ENCODE measurements at regions not wholly inside any gene's neighbourhood (a gene's known extent, or its start where the extent isn't known, plus 50 kb on each side); places are given as distances from the start of the nearest gene placed in this dataset.

DNA sequence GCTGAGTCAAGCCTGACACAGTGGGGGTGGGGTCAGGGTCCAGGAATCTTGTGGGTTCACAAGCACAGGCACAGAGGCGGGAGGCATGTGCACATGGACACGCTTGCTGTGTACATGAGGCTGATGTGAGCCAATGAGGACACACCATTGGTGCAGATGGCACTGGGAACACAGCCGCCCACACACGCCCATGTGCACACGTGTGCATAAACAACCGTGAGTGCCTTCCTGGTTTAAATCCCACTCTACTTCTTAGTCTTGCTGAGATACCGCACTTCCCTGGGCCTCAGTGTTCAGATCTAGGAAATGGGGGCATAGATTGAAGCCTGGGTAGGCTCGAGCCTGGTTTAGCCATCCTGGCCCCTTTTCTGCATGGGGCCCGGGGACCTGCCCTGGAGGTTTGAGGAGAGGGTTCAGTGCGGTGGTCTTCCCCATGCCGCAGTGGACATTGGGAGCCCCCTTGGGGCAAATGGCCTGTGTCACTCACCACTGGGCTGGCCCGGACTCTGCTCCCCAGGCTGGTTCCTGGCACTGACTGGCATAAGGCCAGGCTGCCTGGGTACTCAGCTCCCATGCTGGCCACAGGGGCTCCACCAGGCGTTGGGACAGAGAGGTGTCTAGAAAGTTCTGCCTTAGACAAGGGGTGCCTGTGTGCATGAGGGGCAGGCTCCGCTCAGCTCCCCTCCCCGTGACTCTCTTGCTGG is 60.2 kb downstream of the CEBPB start:
- no peak for DNase-seq
- H3K4me2 ChIP-seq (ENCODE audit: insufficient read depth, low read length) = no peak overlapping the region
- H2AFZ ChIP-seq (ENCODE audit: low read depth, low read length) = no peak overlapping the region
- no peaks in the 10 kb centered on the region for H3K9me3 ChIP-seq (ENCODE audit: insufficient read depth, low read length, severe bottlenecking)
- no peaks in the 10 kb centered on the region for H4K20me1 ChIP-seq (ENCODE audit: insufficient read depth, low read length)
- no peak overlapping the region for H3K9ac ChIP-seq (ENCODE audit: low read depth, low read length)
- no peaks in the 10 kb centered on the region for H3K4me1 ChIP-seq (ENCODE audit: insufficient read depth, low read length)
- no peaks in the 10 kb centered on the region for H3K79me2 ChIP-seq (ENCODE audit: insufficient read depth, low read length)
- no peaks in the 10 kb centered on the region for H3K27me3 ChIP-seq (ENCODE audit: insufficient read depth, low read length, poor library complexity)
- no peaks in the 10 kb centered on the region for H3K36me3 ChIP-seq (ENCODE audit: insufficient read depth, low read length)
- no peak for TF ChIP-seq EZH2 (IDR thresholded peaks at IDR 0.05; ENCODE audit: borderline replicate concordance, low read depth, low read length, severe bottlenecking)
- TF ChIP-seq, protein P1, sequence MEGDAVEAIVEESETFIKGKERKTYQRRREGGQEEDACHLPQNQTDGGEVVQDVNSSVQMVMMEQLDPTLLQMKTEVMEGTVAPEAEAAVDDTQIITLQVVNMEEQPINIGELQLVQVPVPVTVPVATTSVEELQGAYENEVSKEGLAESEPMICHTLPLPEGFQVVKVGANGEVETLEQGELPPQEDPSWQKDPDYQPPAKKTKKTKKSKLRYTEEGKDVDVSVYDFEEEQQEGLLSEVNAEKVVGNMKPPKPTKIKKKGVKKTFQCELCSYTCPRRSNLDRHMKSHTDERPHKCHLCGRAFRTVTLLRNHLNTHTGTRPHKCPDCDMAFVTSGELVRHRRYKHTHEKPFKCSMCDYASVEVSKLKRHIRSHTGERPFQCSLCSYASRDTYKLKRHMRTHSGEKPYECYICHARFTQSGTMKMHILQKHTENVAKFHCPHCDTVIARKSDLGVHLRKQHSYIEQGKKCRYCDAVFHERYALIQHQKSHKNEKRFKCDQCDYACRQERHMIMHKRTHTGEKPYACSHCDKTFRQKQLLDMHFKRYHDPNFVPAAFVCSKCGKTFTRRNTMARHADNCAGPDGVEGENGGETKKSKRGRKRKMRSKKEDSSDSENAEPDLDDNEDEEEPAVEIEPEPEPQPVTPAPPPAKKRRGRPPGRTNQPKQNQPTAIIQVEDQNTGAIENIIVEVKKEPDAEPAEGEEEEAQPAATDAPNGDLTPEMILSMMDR (IDR thresholded peaks at IDR 0.05; ENCODE audit: borderline replicate concordance, extremely low read depth, low read length, poor library complexity, severe bottlenecking) = no peak
- ATAC-seq (ENCODE audit: insufficient read depth, low read depth) = no peak
- H3K27ac ChIP-seq (ENCODE audit: low read length) = no peak overlapping the region
- H3K4me3 ChIP-seq (ENCODE audit: low read depth in 1 of 2, low read length in 2 of 2) = no peak overlapping the region

DNA sequence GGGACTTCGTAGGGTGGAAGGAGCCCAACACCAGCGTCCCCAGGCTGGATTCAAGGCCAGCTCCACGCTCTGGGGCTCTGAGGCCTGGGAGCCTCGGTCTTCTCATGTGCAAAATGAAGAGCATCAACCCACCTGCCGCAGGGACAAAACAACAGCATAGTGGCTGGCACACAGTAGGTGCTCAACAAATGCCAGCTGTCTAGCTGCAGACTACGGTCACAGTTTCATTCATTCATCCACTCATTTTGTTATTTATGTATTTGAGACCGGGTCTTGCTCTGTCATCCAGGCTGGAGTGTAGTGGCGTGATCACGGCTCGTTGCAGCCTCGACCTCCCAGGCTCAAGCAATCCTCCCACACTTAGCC is 60.7 kb downstream of the CEBPB start:
- H3K27me3 ChIP-seq (ENCODE audit: insufficient read depth, low read length, poor library complexity) = no peaks in the 10 kb centered on the region
- no peak overlapping the region for H2AFZ ChIP-seq (ENCODE audit: low read depth, low read length)
- no peaks in the 10 kb centered on the region for H3K9me3 ChIP-seq (ENCODE audit: insufficient read depth, low read length, severe bottlenecking)
- DNase-seq (no peak), ATAC-seq (ENCODE audit: insufficient read depth, low read depth) (no peak)
- no peak for TF ChIP-seq EZH2 (IDR thresholded peaks at IDR 0.05; ENCODE audit: borderline replicate concordance, low read depth, low read length, severe bottlenecking)
- TF ChIP-seq, protein P1 (IDR thresholded peaks at IDR 0.05; ENCODE audit: borderline replicate concordance, extremely low read depth, low read length, poor library complexity, severe bottlenecking) = no peak
- no peak overlapping the region for H3K9ac ChIP-seq (ENCODE audit: low read depth, low read length)
- no peaks in the 10 kb centered on the region for H3K79me2 ChIP-seq (ENCODE audit: insufficient read depth, low read length)
- no peaks in the 10 kb centered on the region for H3K4me1 ChIP-seq (ENCODE audit: insufficient read depth, low read length)
- H3K36me3 ChIP-seq (ENCODE audit: insufficient read depth, low read length) = no peaks in the 10 kb centered on the region
- H3K4me3 ChIP-seq (ENCODE audit: low read depth in 1 of 2, low read length in 2 of 2) = no peak overlapping the region
- no peaks in the 10 kb centered on the region for H4K20me1 ChIP-seq (ENCODE audit: insufficient read depth, low read length)
- no peak overlapping the region for H3K27ac ChIP-seq (ENCODE audit: low read length)
- H3K4me2 ChIP-seq (ENCODE audit: insufficient read depth, low read length) = no peak overlapping the region

DNA sequence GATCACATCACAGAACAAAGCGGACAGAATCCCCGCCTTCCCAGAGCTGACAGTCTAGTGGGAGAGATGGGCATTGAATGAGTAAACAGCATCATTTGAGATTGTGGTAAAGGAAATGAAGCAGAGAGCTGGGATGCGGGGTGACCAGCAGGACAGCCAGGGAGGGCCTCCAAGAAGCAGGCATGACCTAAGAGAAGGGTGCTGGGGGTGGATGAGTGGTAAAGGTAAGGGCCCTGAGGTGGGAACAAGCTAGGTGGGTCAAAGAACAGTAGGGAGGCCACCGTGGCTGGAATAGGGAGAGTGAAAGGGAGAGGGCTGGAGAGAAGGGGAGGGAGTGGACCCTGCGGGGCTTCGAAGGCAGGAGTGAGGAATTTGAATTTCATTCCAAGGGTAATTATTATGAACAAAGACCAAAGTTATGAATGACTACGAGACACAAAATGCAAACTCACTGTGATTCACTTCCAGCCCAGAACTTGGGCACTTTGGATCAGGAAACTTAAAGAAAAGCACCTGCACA is 61.4 kb downstream of the CEBPB start:
- H3K4me1 ChIP-seq (ENCODE audit: insufficient read depth, low read length) = no peaks in the 10 kb centered on the region

More for the DNA sequence above, 61.4 kb downstream of the CEBPB start:
- ATAC-seq (ENCODE audit: insufficient read depth, low read depth) (no peak), DNase-seq (no peak)
- no peaks in the 10 kb centered on the region for H3K36me3 ChIP-seq (ENCODE audit: insufficient read depth, low read length)
- H3K9ac ChIP-seq (ENCODE audit: low read depth, low read length) = no peak overlapping the region
- no peaks in the 10 kb centered on the region for H3K79me2 ChIP-seq (ENCODE audit: insufficient read depth, low read length)
- H2AFZ ChIP-seq (ENCODE audit: low read depth, low read length) = no peak overlapping the region
- no peaks in the 10 kb centered on the region for H3K9me3 ChIP-seq (ENCODE audit: insufficient read depth, low read length, severe bottlenecking)
- no peak overlapping the region for H3K4me3 ChIP-seq (ENCODE audit: low read depth in 1 of 2, low read length in 2 of 2)
- no peak for TF ChIP-seq EZH2 (IDR thresholded peaks at IDR 0.05; ENCODE audit: borderline replicate concordance, low read depth, low read length, severe bottlenecking)
- TF ChIP-seq, protein P1 (IDR thresholded peaks at IDR 0.05; ENCODE audit: borderline replicate concordance, extremely low read depth, low read length, poor library complexity, severe bottlenecking) = no peak
- H3K27me3 ChIP-seq (ENCODE audit: insufficient read depth, low read length, poor library complexity) = no peaks in the 10 kb centered on the region
- H3K27ac ChIP-seq (ENCODE audit: low read length) = no peak overlapping the region
- H3K4me2 ChIP-seq (ENCODE audit: insufficient read depth, low read length) = no peak overlapping the region
- no peaks in the 10 kb centered on the region for H4K20me1 ChIP-seq (ENCODE audit: insufficient read depth, low read length)

Data from DND-41 (cell line).